ENCODE measurements at regions not wholly inside any gene's neighbourhood (a gene's known extent, or its start where the extent isn't known, plus 50 kb on each side); places are given as distances from the start of the nearest gene placed in this dataset.
A peak's percentile ranks its signal among the peaks of the same experiment; 100 is the strongest.
"Not testable (repeated sequence)": the region's sequence is repeated elsewhere in the genome, so short reads cannot be mapped to it uniquely, and the experiment has no call there.

GRCh38 chr1:148432318-148432717 is 50.8 kb downstream of the PPIAL4G start:
- not testable (repeated sequence) for DNase-seq (ENCODE audit: low spot score)

DNA sequence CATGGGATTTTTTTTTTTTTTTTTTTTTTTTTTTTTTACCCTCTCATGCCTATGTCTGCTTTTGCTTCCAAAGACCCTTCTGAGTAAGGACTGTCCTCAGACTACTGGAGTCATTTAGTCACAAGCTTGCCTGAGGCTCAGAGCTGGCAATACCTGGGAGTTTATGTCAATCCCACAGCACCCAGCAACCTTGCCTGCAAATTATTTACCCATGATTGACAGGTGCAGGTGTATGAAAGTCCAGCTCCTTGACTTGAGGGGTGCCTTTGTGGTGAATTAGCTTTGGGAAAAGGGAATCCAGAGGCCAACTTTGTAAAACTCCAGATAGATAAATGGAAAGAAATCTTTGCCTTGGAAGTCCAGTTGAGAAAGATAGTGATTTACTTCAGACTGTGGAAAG is 53.2 kb downstream of the PPIAL4G start:
- DNase-seq (ENCODE audit: low spot score) = not testable (repeated sequence)

DNA sequence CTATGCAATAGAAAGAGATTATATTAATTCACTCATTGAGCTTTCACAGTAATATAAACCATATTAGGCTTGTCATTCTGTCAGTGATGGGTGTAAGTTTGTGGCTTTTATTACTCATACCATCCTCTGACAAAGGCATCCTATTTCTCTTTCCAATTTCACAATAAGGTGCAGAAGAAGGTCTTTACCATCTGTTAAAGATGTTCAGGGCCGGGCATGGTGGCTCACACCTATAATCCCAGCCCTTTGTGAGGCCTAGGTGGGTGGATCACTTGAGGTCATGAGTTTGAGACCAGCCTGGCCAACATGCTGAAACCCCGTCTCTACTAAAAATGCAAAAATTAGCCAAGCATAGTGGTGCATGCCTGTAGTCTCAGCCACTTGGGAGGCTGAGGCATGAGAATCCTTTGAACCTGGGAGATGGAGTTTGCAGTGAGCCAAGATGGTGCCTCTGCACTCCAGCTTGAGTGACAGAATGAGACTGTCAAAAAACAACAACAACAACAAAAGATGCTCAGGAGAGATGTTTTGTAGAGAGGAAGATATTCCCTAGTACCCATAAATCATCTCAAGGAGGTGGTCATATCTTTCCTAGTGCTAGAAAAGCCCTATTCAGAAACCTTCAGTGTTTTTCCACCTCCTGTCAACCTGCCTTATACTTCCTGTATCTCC is 56.0 kb downstream of the PPIAL4G start:
- not testable (repeated sequence) for DNase-seq (ENCODE audit: low spot score)

DNA sequence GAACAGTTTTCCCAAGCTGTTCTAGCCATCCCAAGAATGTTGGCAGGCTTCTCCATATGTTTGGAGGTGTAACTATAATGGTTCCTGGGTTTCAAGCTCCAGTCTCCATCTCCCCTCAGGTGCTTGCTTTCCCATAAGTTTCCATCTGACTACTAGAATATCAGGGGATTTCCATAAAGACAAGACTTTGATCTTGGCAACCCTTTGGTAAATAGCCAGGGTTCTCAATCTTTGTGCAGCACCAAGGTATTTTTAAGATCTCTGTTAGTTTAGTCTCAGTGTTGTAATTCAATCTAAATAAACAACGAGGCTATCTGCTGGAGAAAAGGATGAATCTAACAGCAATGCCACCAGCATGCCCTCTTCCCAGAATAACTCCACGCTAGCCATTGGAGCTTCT is 56.7 kb downstream of the PPIAL4G start:
- DNase-seq (ENCODE audit: low spot score) = not testable (repeated sequence)

DNA sequence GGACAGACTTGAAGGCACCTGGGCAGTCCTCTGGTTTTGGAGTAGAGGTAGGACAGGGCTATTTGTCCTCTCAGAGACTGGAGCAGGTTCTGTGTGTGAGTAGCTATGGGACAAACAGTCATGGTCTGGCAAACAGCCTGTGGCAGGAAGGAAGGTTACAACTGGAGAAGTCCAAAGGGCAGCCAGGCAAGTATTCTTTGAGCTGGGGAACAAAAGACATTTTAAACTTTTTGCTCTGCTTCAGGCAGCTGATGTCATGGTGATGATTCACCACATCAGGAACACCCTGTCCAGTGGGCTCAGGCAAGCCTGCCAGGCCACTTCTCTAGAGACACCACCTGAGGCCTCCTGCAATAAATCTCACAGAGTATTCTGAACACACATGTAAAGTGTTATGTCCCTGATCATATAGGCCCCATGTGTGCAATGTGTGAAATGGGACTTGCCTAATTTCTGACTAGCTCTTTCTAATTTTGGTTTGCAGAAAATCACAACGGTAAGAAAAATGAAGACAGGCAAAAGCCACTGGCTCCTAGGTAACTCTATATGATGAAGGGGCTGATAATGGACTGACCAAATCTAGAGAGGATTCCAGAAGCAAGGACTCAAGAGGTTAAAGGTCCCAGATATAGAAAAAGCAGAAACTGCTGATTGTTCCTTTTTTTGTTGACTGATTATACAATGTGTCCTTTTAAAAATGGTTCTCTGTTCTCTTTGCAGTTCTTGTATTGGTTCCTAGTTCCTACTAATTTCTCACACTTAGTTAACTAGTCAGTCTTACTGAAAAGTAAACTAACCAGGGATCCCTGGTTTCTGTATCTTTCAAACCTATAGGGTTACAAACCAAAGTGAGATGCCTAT is 58.7 kb downstream of the PPIAL4G start:
- DNase-seq (ENCODE audit: low spot score) = not testable (repeated sequence)

DNA sequence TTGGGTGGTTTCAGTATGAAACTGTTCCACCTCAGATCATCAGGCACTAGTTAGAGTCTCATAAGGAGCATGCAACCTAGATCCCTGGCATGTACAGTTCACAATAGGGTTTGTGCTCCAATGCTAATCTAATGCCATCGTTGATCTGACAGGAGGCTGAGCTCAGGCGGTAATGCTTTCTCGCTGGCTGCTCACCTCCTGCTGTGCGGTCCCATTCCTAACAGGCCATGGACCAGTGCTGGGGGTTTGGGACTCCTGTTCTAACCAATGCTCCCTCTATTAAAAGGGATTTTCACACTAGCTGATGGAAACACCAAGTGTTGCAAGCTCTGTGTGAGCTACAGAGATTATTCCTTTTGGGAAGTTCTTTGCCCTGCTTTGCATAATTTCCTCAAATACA is 60.2 kb downstream of the PPIAL4G start:
- not testable (repeated sequence) for DNase-seq (ENCODE audit: low spot score)

- not testable (repeated sequence) for DNase-seq (ENCODE audit: low spot score)
These were observed 65.9 kb downstream of the PPIAL4G start for GRCh38 chr1:148417241-148417640.

- DNase-seq (ENCODE audit: low spot score) = not testable (repeated sequence)
These were observed 69.7 kb downstream of the PPIAL4G start for GRCh38 chr1:148413385-148413784.

DNA sequence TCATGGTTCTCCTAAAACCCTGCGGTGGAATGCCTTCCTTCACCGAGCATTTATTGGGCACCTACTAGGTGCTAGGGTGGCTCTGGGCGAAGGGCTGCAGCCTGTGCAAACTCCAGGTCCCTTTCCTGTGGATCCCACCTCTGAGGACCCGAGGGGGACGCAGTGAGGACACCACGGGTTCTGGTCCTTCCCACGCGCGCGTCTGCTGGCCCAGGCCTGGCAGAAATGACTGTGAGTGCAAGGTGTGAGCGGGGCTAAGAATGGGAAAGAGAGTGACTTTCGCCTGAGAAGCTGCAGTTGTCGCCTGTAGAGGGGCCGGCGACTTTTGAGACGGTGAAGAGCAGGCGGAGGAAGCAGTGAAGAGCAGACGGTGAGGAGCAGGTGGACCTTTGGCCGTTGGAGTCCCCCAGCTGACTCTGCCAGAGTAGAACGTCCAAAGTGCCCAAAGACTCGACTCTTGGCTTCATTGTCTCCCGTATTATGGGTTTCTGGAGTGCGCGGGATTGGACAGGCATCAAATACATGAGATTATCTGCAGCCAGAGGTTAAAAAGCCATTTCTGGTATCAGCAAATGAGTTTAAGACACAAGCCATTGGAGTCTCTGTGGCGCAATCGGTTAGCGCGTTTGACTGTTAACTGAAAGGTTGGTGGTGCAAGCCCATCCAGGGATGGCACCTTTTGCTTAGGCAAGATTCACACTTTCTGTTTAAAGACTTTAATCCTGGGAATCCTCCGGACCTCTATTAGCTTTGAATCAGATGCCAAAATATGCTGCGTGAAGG is 78.1 kb downstream of the PPIAL4G start:
- not testable (repeated sequence) for DNase-seq (ENCODE audit: low spot score)

- not testable (repeated sequence) for DNase-seq (ENCODE audit: low spot score)
These were observed 79.2 kb downstream of the PPIAL4G start for GRCh38 chr1:148403925-148404324.

DNA sequence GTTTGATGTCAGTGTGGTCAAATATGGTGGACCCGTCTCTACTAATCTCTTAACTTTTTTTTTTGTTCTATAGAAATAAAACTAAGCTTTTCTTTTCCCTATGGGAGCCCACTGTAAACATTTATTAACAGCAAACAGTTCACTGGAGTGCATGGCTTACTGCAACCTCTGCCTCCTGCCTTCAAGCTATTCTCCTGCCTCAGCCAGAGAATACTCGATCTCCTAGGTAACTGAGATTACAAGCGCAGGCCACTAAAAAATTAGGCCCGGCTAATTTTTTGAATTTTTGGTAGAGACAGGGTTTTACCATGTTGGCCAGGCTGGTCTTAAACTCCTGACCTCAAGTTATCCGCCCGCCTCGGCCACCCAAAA is 80.0 kb downstream of the PPIAL4G start:
- not testable (repeated sequence) for DNase-seq (ENCODE audit: low spot score)

DNA sequence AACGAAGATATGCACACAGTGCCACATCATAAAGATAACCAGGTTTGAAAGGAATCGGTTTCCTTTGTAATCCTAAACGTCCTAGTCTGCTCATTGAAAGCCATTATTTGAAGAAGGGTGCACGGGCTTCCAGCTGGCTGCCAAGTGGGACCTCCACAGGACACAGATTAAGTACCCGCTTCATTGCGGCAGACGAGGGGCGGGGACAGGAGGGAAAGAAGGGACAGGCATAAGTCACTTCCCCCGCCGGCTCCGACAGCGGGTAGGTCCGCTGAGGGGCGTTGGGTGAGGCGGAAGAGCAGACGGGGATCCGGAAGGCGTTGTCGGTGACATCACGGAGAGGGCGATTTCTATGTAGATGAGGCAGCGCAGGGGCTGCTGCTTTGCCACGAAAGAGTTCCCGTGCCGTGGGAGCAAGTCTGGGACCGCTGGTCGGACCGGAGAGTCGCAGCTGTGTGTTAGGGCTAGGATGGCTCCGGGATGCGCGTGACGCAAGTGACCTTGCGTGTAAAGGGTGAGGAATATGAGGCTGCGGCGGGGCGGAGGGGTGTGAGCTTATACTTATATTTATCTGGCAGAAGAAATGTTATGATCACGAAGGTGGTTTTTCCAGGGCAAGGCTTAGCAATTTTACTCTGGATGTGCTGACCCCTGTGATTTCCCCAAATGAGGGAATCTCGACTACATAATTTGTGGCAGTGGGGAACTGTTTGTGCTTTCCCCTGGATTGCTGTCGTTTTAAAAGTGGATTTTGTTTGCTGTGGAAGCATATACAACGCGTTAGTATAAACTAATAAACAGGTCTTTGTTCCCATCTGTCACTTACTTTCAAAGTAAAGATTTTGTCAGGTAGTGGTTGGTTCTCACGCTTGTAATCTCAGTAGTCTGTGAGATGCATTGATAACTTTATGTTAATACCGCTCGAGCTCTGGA is 80.7 kb downstream of the PPIAL4G start:
- peak; percentile 64 for DNase-seq (ENCODE audit: low spot score)

DNA sequence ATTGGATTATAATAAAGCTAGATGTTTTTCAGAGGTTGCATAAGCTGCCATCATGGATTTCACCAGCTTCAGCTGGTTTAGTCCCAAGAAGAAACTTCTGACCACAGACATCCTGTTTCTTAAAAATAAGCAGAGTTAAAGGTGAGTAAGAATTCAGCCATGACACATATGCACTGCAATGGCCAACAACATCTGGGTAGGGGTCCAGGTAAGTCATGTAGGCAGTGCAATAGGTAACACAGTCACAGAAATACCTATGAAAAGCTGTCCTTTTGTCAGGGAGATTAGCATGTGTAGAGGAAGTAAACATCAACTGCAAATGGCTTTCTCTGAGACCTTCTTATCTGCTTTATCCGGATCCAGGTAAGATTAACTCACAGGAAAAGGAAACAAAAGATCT is 85.6 kb downstream of the PPIAL4G start:
- DNase-seq (ENCODE audit: low spot score) = not testable (repeated sequence)

DNA sequence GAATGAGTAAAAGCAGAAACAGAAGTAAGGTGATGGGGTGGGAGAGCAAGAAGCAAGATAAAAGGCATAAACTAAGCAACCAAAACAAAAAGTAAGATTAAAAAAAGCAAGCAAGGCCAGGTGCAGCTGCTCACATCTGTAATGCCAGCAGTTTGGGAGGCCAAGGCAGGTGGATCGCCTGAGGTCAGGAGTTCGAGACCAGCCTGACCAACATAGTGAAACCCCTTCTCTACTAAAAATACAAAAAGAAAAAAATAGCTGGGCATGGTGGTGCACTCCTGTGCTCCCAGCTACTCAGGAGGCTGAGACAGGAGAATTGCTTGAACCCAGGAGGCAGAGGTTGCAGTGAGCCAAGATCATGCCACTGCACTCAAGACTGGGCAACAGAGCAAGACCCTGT is 90.6 kb downstream of the PPIAL4G start:
- not testable (repeated sequence) for DNase-seq (ENCODE audit: low spot score)

DNA sequence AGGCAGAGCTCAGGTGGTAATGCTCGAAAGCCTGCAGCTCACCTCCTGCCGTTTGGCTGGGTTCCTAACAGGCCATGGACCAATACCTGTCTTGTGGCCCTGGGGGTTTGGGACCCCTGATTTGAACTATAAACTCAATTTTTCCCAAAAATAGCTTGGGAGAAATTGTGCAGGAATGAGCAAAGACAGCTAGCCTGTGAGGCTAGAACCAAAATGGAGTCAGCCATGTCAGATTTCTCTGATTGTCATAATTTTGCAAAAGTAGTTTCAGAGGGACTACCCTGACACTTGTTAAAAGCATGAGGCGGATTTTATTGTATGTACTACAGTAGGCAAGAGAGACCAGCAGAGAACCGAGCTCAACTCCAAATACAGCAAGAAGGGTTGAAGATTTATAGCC is 91.8 kb downstream of the PPIAL4G start:
- not testable (repeated sequence) for DNase-seq (ENCODE audit: low spot score)

- no peak for DNase-seq (ENCODE audit: low spot score)
These were observed 94.1 kb downstream of the PPIAL4G start for GRCh38 chr1:148389027-148389339.

DNA sequence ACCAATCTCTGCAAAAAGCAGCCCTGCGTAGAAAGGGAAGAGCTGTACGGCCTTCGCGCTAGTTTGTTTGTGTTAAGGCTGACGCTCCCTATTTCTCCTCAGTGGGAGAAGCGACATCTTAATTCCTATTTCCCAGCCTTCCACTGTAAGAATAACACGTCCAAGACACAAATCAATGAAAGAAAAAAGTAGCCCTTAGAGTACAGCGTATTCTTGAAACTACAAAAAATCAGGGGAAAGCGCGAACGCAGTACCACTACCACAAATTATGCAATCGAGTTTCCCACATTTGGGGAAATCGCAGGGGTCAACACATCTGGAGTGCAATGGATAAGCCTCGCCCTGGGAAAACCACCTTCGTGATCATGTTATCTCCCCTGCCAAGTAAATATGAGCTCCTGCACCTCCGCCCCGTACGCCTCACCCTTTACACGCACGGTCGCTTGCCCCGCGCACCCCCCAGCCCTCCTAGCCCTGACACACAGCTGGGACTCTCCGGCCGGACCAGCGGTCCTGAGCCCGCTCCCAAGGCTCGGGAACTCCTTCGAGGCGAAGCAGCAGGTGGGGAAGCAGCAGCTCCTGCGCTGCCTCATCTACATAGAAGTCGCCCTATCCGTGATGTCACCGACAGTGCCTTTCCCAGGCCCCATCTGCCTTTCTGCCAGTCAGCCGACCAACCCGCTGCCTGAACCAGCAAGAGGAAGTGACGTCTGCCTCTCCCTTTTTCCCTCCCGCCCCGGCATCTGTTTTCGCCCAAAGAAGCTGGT is 94.7 kb downstream of the PPIAL4G start:
- peak; percentile 93 for DNase-seq (ENCODE audit: low spot score)

DNA sequence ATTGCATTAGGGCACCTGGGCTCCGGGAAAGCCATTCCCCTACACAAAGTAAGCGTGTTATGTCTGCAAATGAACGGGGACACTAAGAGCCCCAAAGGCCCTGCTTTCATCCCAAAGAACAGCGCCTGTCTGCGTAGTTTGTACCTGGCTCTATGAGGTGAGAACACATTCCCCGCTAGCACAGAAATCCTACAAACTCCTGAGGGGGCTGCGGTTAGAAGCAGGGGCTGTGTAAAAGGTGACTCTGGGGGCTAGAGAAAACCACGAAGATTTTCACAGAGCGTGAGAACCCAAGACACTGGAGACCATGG is 95.2 kb downstream of the PPIAL4G start:
- DNase-seq (ENCODE audit: low spot score) = not testable (repeated sequence)

GRCh38 chr1:148387122-148387948 is 95.8 kb downstream of the PPIAL4G start:
- not testable (repeated sequence) for DNase-seq (ENCODE audit: low spot score)

DNA sequence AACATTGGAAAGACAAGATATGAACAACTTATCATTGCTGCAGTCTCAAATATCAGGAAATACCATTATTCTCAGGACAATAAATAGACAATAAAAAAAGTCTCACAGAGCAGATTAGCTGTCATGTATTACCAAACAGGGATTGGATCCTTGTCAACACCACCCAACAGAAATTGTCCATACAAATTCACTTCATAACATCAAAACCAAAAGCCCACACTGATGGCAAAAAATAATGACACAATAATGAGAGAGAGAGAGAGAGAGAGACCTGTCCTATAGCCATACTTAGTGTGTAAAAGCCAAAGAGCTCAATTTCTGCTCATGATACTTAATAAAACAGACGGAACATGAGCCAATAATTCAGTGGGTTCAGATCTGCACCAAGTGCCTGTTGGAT is 96.5 kb downstream of the PPIAL4G start:
- no peak for DNase-seq (ENCODE audit: low spot score)
